ENCODE measurements at regions not wholly inside any gene's neighbourhood (a gene's known extent, or its start where the extent isn't known, plus 50 kb on each side); places are given as distances from the start of the nearest gene placed in this dataset.

- CTCF ChIA-PET, result interaction anchor here (0.5 kb wide), 1 partner anchor 10 kb away, joined by 3 read pairs; no protein-coding TSS in a partner anchor
- H2AFZ ChIP-seq (ENCODE audit: low read depth), result no peak overlapping the region
- no peaks in the 10 kb centered on the region for H3K36me3 ChIP-seq (replicated peaks in 1 of 2; ENCODE audit: control insufficient read depth in 1 of 2, insufficient read depth in 2 of 2, low read length in 1 of 2)
- H3K4me2 ChIP-seq, result 0 out of 2 replicates have a peak overlapping the region, but pooled peaks have one; percentile 20
- H3K9me2 ChIP-seq, result no peaks in the 10 kb centered on the region
- peak overlapping the region; percentile 7 to 58; a peak in 3 of 4 replicates for H3K27ac ChIP-seq (ENCODE audit: low read depth in 2 of 2, low read length in 1 of 2)
- DNase-seq, result no peak
- no peaks in the 10 kb centered on the region for H3K27me3 ChIP-seq (ENCODE audit: insufficient read depth)
- no peak overlapping the region for H3K4me3 ChIP-seq (ENCODE audit: low read depth in 2 of 2, low read length in 1 of 2)
- H3F3A ChIP-seq (replicated peaks; ENCODE audit: insufficient read depth), result peaks cover 9% of the 10 kb centered on the region
- H4K20me1 ChIP-seq (ENCODE audit: insufficient read depth), result no peaks in the 10 kb centered on the region
- H3K9me3 ChIP-seq, result no peaks in the 10 kb centered on the region
- TF ChIP-seq REST (IDR thresholded peaks at IDR 0.05; ENCODE audit: low read depth, low read length), result no peak
- no peak for TF ChIP-seq CHD2 (IDR thresholded peaks at IDR 0.05; ENCODE audit: low read length, partially characterized antibody)
- TF ChIP-seq PBX3 (IDR thresholded peaks at IDR 0.05), result 0 out of 2 replicates have a peak, but pooled peaks have one; percentile 7
- TF ChIP-seq RFX5 (IDR thresholded peaks at IDR 0.05; ENCODE audit: low read length), result no peak
- no peak for TF ChIP-seq TEAD4 (IDR thresholded peaks at IDR 0.05; ENCODE audit: borderline replicate concordance, insufficient read depth)
- no peak for TF ChIP-seq FOXJ3 (CRISPR knock-in tag; IDR thresholded peaks at IDR 0.05)
- no peak for TF ChIP-seq NFIC (IDR thresholded peaks at IDR 0.05; ENCODE audit: borderline replicate concordance)
- H3K4me1 ChIP-seq (ENCODE audit: control insufficient read depth in 1 of 2, insufficient read depth in 2 of 2, low read depth in 1 of 2, low read length in 1 of 2), result peaks cover 0 to 13% of the 10 kb centered on the region in 2 experiments; a peak in 3 of 4 replicates
- H3K79me2 ChIP-seq (ENCODE audit: insufficient read depth), result no peaks in the 10 kb centered on the region
- no peak overlapping the region for H3K9ac ChIP-seq
- POLR2A ChIA-PET, result no interaction called here
These were observed 110.1 kb upstream of the TNS3 start for GRCh38 chr7:47691988-47692387.

- ChIA-PET POLR2A (no interaction called here), CTCF (interaction anchor here (1.3 kb wide), 1 partner anchor 129 kb away, joined by 3 read pairs; no protein-coding TSS in a partner anchor)
- Histone ChIP-seq H3K4me3 (ENCODE audit: low read depth in 2 of 2, low read length in 1 of 2) (no peak overlapping the region), H4K20me1 (ENCODE audit: insufficient read depth) (no peaks in the 10 kb centered on the region), H3K9me3 (no peaks in the 10 kb centered on the region), H3K4me1 (ENCODE audit: control insufficient read depth in 1 of 2, insufficient read depth in 2 of 2, low read depth in 1 of 2, low read length in 1 of 2) (peaks cover 0 to 13% of the 10 kb centered on the region in 2 experiments; a peak in 3 of 4 replicates), H3K27me3 (ENCODE audit: insufficient read depth) (no peaks in the 10 kb centered on the region), H3K4me2 (peak overlapping the region; percentile 28), H3F3A (replicated peaks; ENCODE audit: insufficient read depth) (peaks cover 9% of the 10 kb centered on the region), H3K79me2 (ENCODE audit: insufficient read depth) (no peaks in the 10 kb centered on the region), H3K9me2 (no peaks in the 10 kb centered on the region), H2AFZ (ENCODE audit: low read depth) (peak overlapping the region; percentile 55), H3K9ac (peak overlapping the region; percentile 32; the same call in 1 of the 2 replicates), H3K27ac (ENCODE audit: low read depth in 2 of 2, low read length in 1 of 2) (peak overlapping the region; percentile 58 to 79), H3K36me3 (replicated peaks in 1 of 2; ENCODE audit: control insufficient read depth in 1 of 2, insufficient read depth in 2 of 2, low read length in 1 of 2) (no peaks in the 10 kb centered on the region)
- 10% methylated on average over 3 of the region's 3 CpGs for WGBS (ENCODE audit: low lambda C conversion rate)
- no peak for DNase-seq
- TF ChIP-seq YY1 (IDR thresholded peaks at IDR 0.05; ENCODE audit: low read depth), result no peak
- no peak for TF ChIP-seq ELF1 (IDR thresholded peaks at IDR 0.05)
- TF ChIP-seq TEAD4 (IDR thresholded peaks at IDR 0.05; ENCODE audit: borderline replicate concordance, insufficient read depth), result peak; percentile 48; the same call in 1 of the 2 replicates
- 0 out of 2 replicates have a peak, but pooled peaks have one; percentile 21 for TF ChIP-seq MEF2A (IDR thresholded peaks at IDR 0.05; ENCODE audit: borderline replicate concordance, low read depth)
- TF ChIP-seq MAX (IDR thresholded peaks at IDR 0.05; ENCODE audit: low read depth), result peak; percentile 66; the same call in 1 of the 2 replicates
- TF ChIP-seq RXRA (IDR thresholded peaks at IDR 0.05; ENCODE audit: borderline replicate concordance, low read depth), result 0 out of 2 replicates have a peak, but pooled peaks have one; percentile 35
- TF ChIP-seq NFIC (IDR thresholded peaks at IDR 0.05; ENCODE audit: borderline replicate concordance), result peak; percentile 43; the same call in 1 of the 2 replicates
- peak; percentile 42; the same call in 1 of the 2 replicates for TF ChIP-seq JUND (IDR thresholded peaks at IDR 0.05)
- TF ChIP-seq CTCF (IDR thresholded peaks at IDR 0.05), result no peak
- 0 out of 2 replicates have a peak, but pooled peaks have one; percentile 16 for TF ChIP-seq PBX3 (IDR thresholded peaks at IDR 0.05)
- TF ChIP-seq EP300 (IDR thresholded peaks at IDR 0.05; ENCODE audit: borderline replicate concordance in 1 of 2, low read depth in 1 of 2, low read length in 1 of 2), result 0 out of 4 replicates have a peak, but pooled peaks of 1 of the 2 experiments have one; percentile 56
- TF ChIP-seq FOSL2 (IDR thresholded peaks at IDR 0.05; ENCODE audit: borderline replicate concordance, low read depth), result peak; percentile 51; the same call in 1 of the 2 replicates
- peak; percentile 91 for TF ChIP-seq TCF12 (IDR thresholded peaks at IDR 0.05)
These were observed 109.1 kb upstream of the TNS3 start for GRCh38 chr7:47690902-47691558.

Data from SK-N-SH (cell line).